ENCODE measurements at regions not wholly inside any gene's neighbourhood (a gene's known extent, or its start where the extent isn't known, plus 50 kb on each side); places are given as distances from the start of the nearest gene placed in this dataset.

GRCh38 chr11:32034149-32034548 lies 56.7 kb upstream of the RCN1 start:
- Histone ChIP-seq H3K36me3 (ENCODE audit: control insufficient read depth in 2 of 4, insufficient read depth in 4 of 4, low read length in 3 of 4) (no peaks in the 10 kb centered on the region), H3K4ac (replicated peaks; ENCODE audit: insufficient read length, low read depth, low read length) (no peak overlapping the region), H3K4me2 (ENCODE audit: insufficient read depth in 1 of 2, low read depth in 2 of 2, low read length in 2 of 2) (no peak overlapping the region), H2BK15ac (ENCODE audit: low read length) (no peak overlapping the region), H4K91ac (replicated peaks; ENCODE audit: insufficient read length, low read length) (no peak overlapping the region), H2BK5ac (ENCODE audit: low read depth, low read length) (no peak overlapping the region), H3K79me1 (ENCODE audit: low read depth, low read length) (no peaks in the 10 kb centered on the region), H2BK12ac (ENCODE audit: low read depth, low read length) (no peak overlapping the region), H2AK5ac (ENCODE audit: low read depth, low read length) (no peak overlapping the region), H2AFZ (ENCODE audit: low read length) (no peak overlapping the region), H3K9me3 (ENCODE audit: insufficient read depth in 2 of 2, low read depth in 1 of 2, low read length in 1 of 2) (no peaks in the 10 kb centered on the region), H4K20me1 (replicated peaks in 1 of 2; ENCODE audit: control insufficient read depth in 1 of 2, insufficient read depth in 2 of 2, low read length in 2 of 2) (no peaks in the 10 kb centered on the region), H3K23ac (ENCODE audit: insufficient read length) (no peak overlapping the region), H3K4me3 (ENCODE audit: extremely low read depth in 1 of 4, insufficient read depth in 2 of 4, low read depth in 3 of 4, low read length in 4 of 4) (no peak overlapping the region), H2BK120ac (replicated peaks; ENCODE audit: low read depth, low read length) (no peak overlapping the region), H3K14ac (ENCODE audit: insufficient read length) (no peak overlapping the region), H3K23me2 (ENCODE audit: low read depth, low read length) (no peaks in the 10 kb centered on the region), H3K18ac (ENCODE audit: extremely low read depth, low read length) (no peak overlapping the region), H3K27ac (ENCODE audit: low read depth, low read length) (no peak overlapping the region), H4K5ac (ENCODE audit: insufficient read length, low read depth, low read length) (no peak overlapping the region), H3K4me1 (replicated peaks in 1 of 4; ENCODE audit: control insufficient read depth in 3 of 4, insufficient read depth in 4 of 4, low read length in 3 of 4) (no peaks in the 10 kb centered on the region), H2BK20ac (ENCODE audit: low read length) (no peak overlapping the region), H3K56ac (replicated peaks; ENCODE audit: insufficient read length, low read depth, low read length) (no peak overlapping the region), H4K8ac (ENCODE audit: extremely low read depth, insufficient read depth, low read length) (no peak overlapping the region), H3K9ac (replicated peaks in 1 of 4; ENCODE audit: extremely low read depth in 1 of 4, low read depth in 3 of 4, low read length in 3 of 4) (no peak overlapping the region), H3K27me3 (replicated peaks in 1 of 4; ENCODE audit: control insufficient read depth in 3 of 4, extremely low read depth in 1 of 4, insufficient read depth in 3 of 4, low read length in 3 of 4) (peaks cover 0 to 1% (median 0%) of the 10 kb centered on the region in 4 experiments; a peak in 1 of 7 replicates), H3K79me2 (ENCODE audit: control insufficient read depth in 1 of 2, insufficient read depth in 2 of 2, low read length in 2 of 2) (no peaks in the 10 kb centered on the region)
- TF ChIP-seq KDM1A (IDR thresholded peaks at IDR 0.05; ENCODE audit: borderline replicate concordance, low read length), result no peak
- TF ChIP-seq TBP (IDR thresholded peaks at IDR 0.05; ENCODE audit: low read depth, low read length), result no peak
- FAIRE-seq, result no peak
- DNase-seq (ENCODE audit: low read depth in 1 of 2, low spot score in 2 of 2), result no peak
- POLR2A ChIA-PET (ENCODE audit: partially characterized antibody), result no interaction called here
- 88% methylated on average over 1 of the region's 1 CpG; no CpG with 5 or more reads in 1 of the 2 experiments for WGBS, 2 experiments (ENCODE audit: extremely low coverage in 1 of 2, insufficient coverage in 1 of 2, insufficient read length in 1 of 2, insufficient replicate concordance in 2 of 2, low coverage in 1 of 2, low lambda C conversion rate in 2 of 2, missing lambda C conversion rate in 1 of 2)
- CTCF ChIA-PET (ENCODE audit: partially characterized antibody), result interaction anchor here (1.6 to 1.8 kb wide), 2 partner anchors 8 to 142 kb away, joined by 4 to 5 read pairs; no protein-coding TSS in a partner anchor

Data from H1 (cell line).